H1 (cell line): ENCODE measurements at regions not wholly inside any gene's neighbourhood (a gene's known extent, or its start where the extent isn't known, plus 50 kb on each side); places are given as distances from the start of the nearest gene placed in this dataset.

Source experiments
- CTCF ChIA-PET: fragments of 300-600 bp; sonication (Branson Sonifier 250); formaldehyde crosslinking; loops from one replicate; lab custom pipeline; 2021; ENCODE audit not compliant: partially characterized antibody; lab: Charles Lee
- POLR2A ChIA-PET: fragments of 300-600 bp; sonication (Branson Sonifier 250); formaldehyde crosslinking; loops from one replicate; lab custom pipeline; 2021; ENCODE audit warnings: inconsistent platforms; ENCODE audit not compliant: partially characterized antibody; lab: Charles Lee
- DNase-seq, 2 experiments: peaks; one replicate each; pipeline versions ENCODE4 v3.0.0 to v3.0.0-alpha.2; 2010 to 2022; ENCODE audit warnings: low spot score in 2 of 2, low read depth in 1 of 2, mixed read lengths in 1 of 2
- FAIRE-seq: peaks from 2 replicates; lab custom pipeline; 2011; peaks lifted over from hg19 to GRCh38; lab: Jason Lieb, UNC
- H2AFZ ChIP-seq: 2 replicates; pipeline ENCODE4 v1.8.1; 2012; ENCODE audit warnings: low read length, inconsistent platforms
- H2AK5ac ChIP-seq: 2 replicates; pipeline ENCODE4 v1.6.1; 2013; ENCODE audit warnings: low read depth, low read length
- H2BK120ac ChIP-seq: replicated peaks from 2 replicates; pipeline ENCODE3; 2013; ENCODE audit warnings: low read depth, low read length, inconsistent platforms
- H2BK12ac ChIP-seq: 2 replicates; pipeline ENCODE4 v1.6.1; 2013; ENCODE audit warnings: low read depth, low read length
- H2BK15ac ChIP-seq: 2 replicates; pipeline ENCODE4 v1.6.1; 2013; ENCODE audit warnings: low read length
- H2BK20ac ChIP-seq: 2 replicates; pipeline ENCODE4 v1.6.1; 2013; ENCODE audit warnings: low read length
- H2BK5ac ChIP-seq: 2 replicates; pipeline ENCODE4 v1.6.1; 2013; ENCODE audit warnings: low read depth, low read length
- H3K14ac ChIP-seq: 2 replicates; pipeline ENCODE4 v1.6.1; 2013; ENCODE audit warnings: inconsistent platforms; ENCODE audit not compliant: insufficient read length
- H3K18ac ChIP-seq: 2 replicates; pipeline ENCODE4 v1.6.1; 2013; ENCODE audit warnings: low read length; ENCODE audit errors: extremely low read depth
- H3K23ac ChIP-seq: 2 replicates; pipeline ENCODE4 v1.6.1; 2013; ENCODE audit warnings: inconsistent platforms; ENCODE audit not compliant: insufficient read length
- H3K23me2 ChIP-seq: 2 replicates; pipeline ENCODE4 v1.6.1; 2013; ENCODE audit warnings: low read depth, low read length
- H3K27ac ChIP-seq: 2 replicates; pipeline ENCODE4 v1.6.1; 2011; ENCODE audit warnings: low read depth, low read length, inconsistent platforms
- H3K27me3 ChIP-seq, 4 experiments: replicated peaks in 1 of 4; 1 replicate in 1 of 4; 2 replicates in 3 of 4; pipeline versions ENCODE4 v1.6.1 to v1.8.1; 2011 to 2013; ENCODE audit warnings: low read length in 3 of 4, mild to moderate bottlenecking in 3 of 4, inconsistent platforms in 2 of 4, mixed read lengths in 2 of 4, moderate library complexity in 1 of 4; ENCODE audit not compliant: control insufficient read depth in 3 of 4, insufficient read depth in 3 of 4; ENCODE audit errors: extremely low read depth in 1 of 4
- H3K36me3 ChIP-seq, 4 experiments: 2 replicates each; pipeline versions ENCODE4 v1.6.1 to v1.8.1; 2011 to 2013; ENCODE audit warnings: mild to moderate bottlenecking in 4 of 4, low read length in 3 of 4, moderate library complexity in 2 of 4, control low read depth in 1 of 4, inconsistent platforms in 1 of 4; ENCODE audit not compliant: insufficient read depth in 4 of 4, control insufficient read depth in 2 of 4
- H3K4ac ChIP-seq: replicated peaks from 2 replicates; pipeline ENCODE3; 2013; ENCODE audit warnings: low read length, low read depth, mixed read lengths, inconsistent platforms; ENCODE audit not compliant: insufficient read length
- H3K4me1 ChIP-seq, 4 experiments: replicated peaks in 1 of 4; 1 replicate in 1 of 4; 2 replicates in 3 of 4; pipeline versions ENCODE4 v1.6.1 to v1.8.1; 2011 to 2013; ENCODE audit warnings: low read length in 3 of 4, inconsistent platforms in 2 of 4, mixed read lengths in 1 of 4; ENCODE audit not compliant: insufficient read depth in 4 of 4, control insufficient read depth in 3 of 4
- H3K4me2 ChIP-seq, 2 experiments: 2 replicates each; pipeline versions ENCODE4 v1.6.1 to v1.8.1; 2011 to 2013; ENCODE audit warnings: low read depth in 2 of 2, low read length in 2 of 2, control low read depth in 1 of 2, inconsistent platforms in 1 of 2, mild to moderate bottlenecking in 1 of 2; ENCODE audit not compliant: insufficient read depth in 1 of 2
- H3K4me3 ChIP-seq, 4 experiments: fragments of 200-600, 300-600 bp in 1 of 4; sonication (generic), shearing (Covaris generic), sonication (Bioruptor Twin) in 1 of 4; 2 replicates each; pipeline versions ENCODE4 v1.5.1 to v1.8.1; 2011 to 2016; ENCODE audit warnings: low read length in 4 of 4, low read depth in 3 of 4, control low read depth in 2 of 4, inconsistent platforms in 2 of 4, mild to moderate bottlenecking in 2 of 4, mixed read lengths in 1 of 4, moderate library complexity in 1 of 4; ENCODE audit not compliant: insufficient read depth in 2 of 4; ENCODE audit errors: extremely low read depth in 1 of 4
- H3K56ac ChIP-seq: replicated peaks from 2 replicates; pipeline ENCODE3; 2013; ENCODE audit warnings: low read depth, mild to moderate bottlenecking, mixed read lengths, low read length, inconsistent platforms; ENCODE audit not compliant: insufficient read length
- H3K79me1 ChIP-seq: 2 replicates; pipeline ENCODE4 v1.6.1; 2013; ENCODE audit warnings: low read depth, low read length, control low read depth
- H3K79me2 ChIP-seq, 2 experiments: 2 replicates each; pipeline versions ENCODE4 v1.6.1 to v1.8.1; 2012 to 2013; ENCODE audit warnings: low read length in 2 of 2, mild to moderate bottlenecking in 2 of 2, inconsistent platforms in 1 of 2; ENCODE audit not compliant: insufficient read depth in 2 of 2, control insufficient read depth in 1 of 2
- H3K9ac ChIP-seq, 4 experiments: replicated peaks in 1 of 4; 1 replicate in 1 of 4; 2 replicates in 3 of 4; pipeline versions ENCODE4 v1.6.1 to v1.8.1; 2011 to 2013; ENCODE audit warnings: low read depth in 3 of 4, low read length in 3 of 4, control low read depth in 2 of 4, mild to moderate bottlenecking in 2 of 4, moderate library complexity in 2 of 4, inconsistent platforms in 1 of 4; ENCODE audit errors: extremely low read depth in 1 of 4
- H3K9me3 ChIP-seq, 2 experiments: 2 replicates each; pipeline versions ENCODE4 v1.6.1 to v1.8.1; 2012 to 2013; ENCODE audit warnings: mild to moderate bottlenecking in 2 of 2, moderate library complexity in 2 of 2, control low read depth in 1 of 2, inconsistent platforms in 1 of 2, low read depth in 1 of 2, low read length in 1 of 2, mixed read lengths in 1 of 2; ENCODE audit not compliant: insufficient read depth in 2 of 2
- H4K20me1 ChIP-seq, 2 experiments: replicated peaks in 1 of 2; 2 replicates each; pipeline versions ENCODE3 to v1.8.1; 2011 to 2013; ENCODE audit warnings: inconsistent platforms in 2 of 2, low read length in 2 of 2, mild to moderate bottlenecking in 1 of 2; ENCODE audit not compliant: insufficient read depth in 2 of 2, control insufficient read depth in 1 of 2
- H4K5ac ChIP-seq: 2 replicates; pipeline ENCODE4 v1.6.1; 2013; ENCODE audit warnings: low read length, low read depth, mixed read lengths, inconsistent platforms; ENCODE audit not compliant: insufficient read length
- H4K8ac ChIP-seq: 2 replicates; pipeline ENCODE4 v1.8.0; 2013; ENCODE audit warnings: mild to moderate bottlenecking, moderate library complexity, low read length, inconsistent platforms; ENCODE audit not compliant: insufficient read depth; ENCODE audit errors: extremely low read depth
- H4K91ac ChIP-seq: replicated peaks from 2 replicates; pipeline ENCODE3; 2013; ENCODE audit warnings: low read length, mixed read lengths, inconsistent platforms; ENCODE audit not compliant: insufficient read length
- ASH2L ChIP-seq: fragments of 200-600, 300-600 bp; sonication (generic); IDR thresholded peaks from one replicate; pipeline ENCODE4 v1.7.1; 2017; ENCODE audit warnings: low read length
- CHD2 ChIP-seq: IDR thresholded peaks from 2 replicates; pipeline ENCODE4 v1.6.1; 2012; ENCODE audit warnings: low read length, improper control_type of control experiment
- CREB1 ChIP-seq: IDR thresholded peaks from 2 replicates; pipeline ENCODE4 v1.6.1; 2012; ENCODE audit warnings: inconsistent platforms
- EGR1 ChIP-seq: IDR thresholded peaks from 2 replicates; pipeline ENCODE4 v1.6.1; 2011; ENCODE audit warnings: low read depth, low read length, borderline replicate concordance
- EZH2 ChIP-seq: fragments of 200-600 bp; sonication (generic); IDR thresholded peaks from 2 replicates; pipeline ENCODE4 v1.7.1; 2012; ENCODE audit warnings: low read depth, mild to moderate bottlenecking, moderate library complexity, low read length, inconsistent platforms; ENCODE audit not compliant: severe bottlenecking
- GTF2F1 ChIP-seq: IDR thresholded peaks from 2 replicates; pipeline ENCODE4 v1.6.1; 2012; ENCODE audit warnings: low read depth, low read length, improper control_type of control experiment, borderline replicate concordance
- RFX5 ChIP-seq: IDR thresholded peaks from 2 replicates; pipeline ENCODE4 v1.6.1; 2011; ENCODE audit warnings: low read depth, low read length, improper control_type of control experiment, borderline replicate concordance
- RNF2 ChIP-seq: fragments of 200-900, 300-1000 bp; sonication (generic); IDR thresholded peaks from 2 replicates; pipeline ENCODE4 v1.7.1; 2016; ENCODE audit warnings: borderline replicate concordance, low read depth, mild to moderate bottlenecking, antibody characterized with exemption, low read length; ENCODE audit not compliant: poor library complexity, severe bottlenecking; ENCODE audit errors: missing control alignments
- SIX5 ChIP-seq: IDR thresholded peaks from 2 replicates; pipeline ENCODE4 v1.6.1; 2011; ENCODE audit warnings: mild to moderate bottlenecking, low read depth, low read length
- TBP ChIP-seq: IDR thresholded peaks from 2 replicates; pipeline ENCODE4 v1.6.1; 2011; ENCODE audit warnings: low read depth, low read length, improper control_type of control experiment
- WGBS, 2 experiments: shearing (Covaris generic) in 1 of 2; methylation state at CpG; one replicate each; pipeline versions ENCODE4 v1.1.6 to v1.1.7; 2013 to 2015; ENCODE audit warnings: low lambda C conversion rate in 2 of 2, mixed read lengths in 2 of 2, inconsistent platforms in 1 of 2, low coverage in 1 of 2, missing lambda C conversion rate in 1 of 2; ENCODE audit not compliant: insufficient replicate concordance in 2 of 2, insufficient coverage in 1 of 2, insufficient read length in 1 of 2; ENCODE audit errors: extremely low coverage in 1 of 2, missing lambda C conversion rate in 1 of 2; 5-methylcytosine and 5-hydroxymethylcytosine counted together
- TF ChIP-seq, protein P1 (sequence below), 3 experiments: IDR thresholded peaks; 1 replicate in 2 of 3; 2 replicates in 1 of 3; pipeline versions ENCODE4 v1.5.1 to v1.6.1; 2011; ENCODE audit warnings: low read length in 3 of 3, mild to moderate bottlenecking in 3 of 3, inconsistent platforms in 2 of 3, low read depth in 1 of 3, moderate library complexity in 1 of 3; ENCODE audit not compliant: insufficient read depth in 1 of 3; ENCODE audit errors: control extremely low read depth in 1 of 3
- TF ChIP-seq, protein P2 (sequence below): IDR thresholded peaks from 2 replicates; pipeline ENCODE4 v1.6.1; 2012; ENCODE audit warnings: inconsistent platforms

DNA sequence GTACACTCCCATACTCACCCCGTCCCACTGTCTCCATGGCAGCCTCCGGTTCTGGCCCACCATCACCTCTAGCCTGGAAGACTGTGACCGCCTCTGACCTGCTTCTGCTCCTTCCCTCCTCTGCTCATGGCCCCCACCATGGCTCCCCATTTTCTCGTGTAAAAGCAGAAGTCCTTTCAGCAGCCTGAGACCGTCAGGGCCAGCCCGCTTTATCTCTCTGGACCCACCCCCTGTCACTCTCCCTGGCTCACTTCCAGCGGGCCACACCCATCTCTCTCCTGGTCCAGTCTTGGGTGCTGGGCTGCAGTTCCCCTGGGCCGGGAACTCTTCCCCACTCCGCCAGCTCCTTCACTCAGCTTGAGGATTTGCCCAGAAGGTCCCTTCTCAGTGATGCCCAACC lies 96.0 kb upstream of the RUFY1 start:
- Histone ChIP-seq H2BK15ac (no peak overlapping the region), H3K79me1 (no peaks in the 10 kb centered on the region), H2BK12ac (no peak overlapping the region), H3K4me1 (no peaks in the 10 kb centered on the region), H3K4me3 (no peak overlapping the region), H3K14ac (no peak overlapping the region), H2BK20ac (no peak overlapping the region), H4K5ac (no peak overlapping the region), H3K56ac (no peak overlapping the region), H3K79me2 (no peaks in the 10 kb centered on the region), H2AFZ (no peak overlapping the region), H3K4ac (no peak overlapping the region), H2AK5ac (no peak overlapping the region), H3K36me3 (no peaks in the 10 kb centered on the region), H3K23ac (no peak overlapping the region), H3K23me2 (no peaks in the 10 kb centered on the region), H4K91ac (no peak overlapping the region), H3K9me3 (peaks cover 28 to 31% of the 10 kb centered on the region in 2 experiments), H4K8ac (no peak overlapping the region), H3K18ac (no peak overlapping the region), H2BK5ac (no peak overlapping the region), H4K20me1 (no peaks in the 10 kb centered on the region), H3K27ac (no peak overlapping the region), H3K27me3 (no peaks in the 10 kb centered on the region), H3K4me2 (no peak overlapping the region), H3K9ac (no peak overlapping the region), H2BK120ac (no peak overlapping the region)
- ChIA-PET CTCF (interaction anchor here (0.9 to 1.5 kb wide), 3 partner anchors 9 to 139 kb away, joined by 3 to 4 read pairs (median 3); no protein-coding TSS in a partner anchor), POLR2A (no interaction called here)
- DNase-seq = no peak
- WGBS, 2 experiments = 90% methylated on average over 8 of the region's 9 CpGs; no CpG with 5 or more reads in 1 of the 2 experiments
- no peak for FAIRE-seq
- TF ChIP-seq SIX5 (no peak), EGR1 (no peak), RNF2 (no peak), ASH2L (no peak), RFX5 (no peak), CREB1 (no peak), TBP (no peak), EZH2 (no peak), GTF2F1 (no peak), CHD2 (no peak)
- TF ChIP-seq, protein P1, sequence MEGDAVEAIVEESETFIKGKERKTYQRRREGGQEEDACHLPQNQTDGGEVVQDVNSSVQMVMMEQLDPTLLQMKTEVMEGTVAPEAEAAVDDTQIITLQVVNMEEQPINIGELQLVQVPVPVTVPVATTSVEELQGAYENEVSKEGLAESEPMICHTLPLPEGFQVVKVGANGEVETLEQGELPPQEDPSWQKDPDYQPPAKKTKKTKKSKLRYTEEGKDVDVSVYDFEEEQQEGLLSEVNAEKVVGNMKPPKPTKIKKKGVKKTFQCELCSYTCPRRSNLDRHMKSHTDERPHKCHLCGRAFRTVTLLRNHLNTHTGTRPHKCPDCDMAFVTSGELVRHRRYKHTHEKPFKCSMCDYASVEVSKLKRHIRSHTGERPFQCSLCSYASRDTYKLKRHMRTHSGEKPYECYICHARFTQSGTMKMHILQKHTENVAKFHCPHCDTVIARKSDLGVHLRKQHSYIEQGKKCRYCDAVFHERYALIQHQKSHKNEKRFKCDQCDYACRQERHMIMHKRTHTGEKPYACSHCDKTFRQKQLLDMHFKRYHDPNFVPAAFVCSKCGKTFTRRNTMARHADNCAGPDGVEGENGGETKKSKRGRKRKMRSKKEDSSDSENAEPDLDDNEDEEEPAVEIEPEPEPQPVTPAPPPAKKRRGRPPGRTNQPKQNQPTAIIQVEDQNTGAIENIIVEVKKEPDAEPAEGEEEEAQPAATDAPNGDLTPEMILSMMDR (IDR thresholded peaks at IDR 0.05; ENCODE audit: control extremely low read depth in 1 of 3, insufficient read depth in 1 of 3, low read depth in 1 of 3, low read length in 3 of 3) = no peak
- TF ChIP-seq, protein P2, sequence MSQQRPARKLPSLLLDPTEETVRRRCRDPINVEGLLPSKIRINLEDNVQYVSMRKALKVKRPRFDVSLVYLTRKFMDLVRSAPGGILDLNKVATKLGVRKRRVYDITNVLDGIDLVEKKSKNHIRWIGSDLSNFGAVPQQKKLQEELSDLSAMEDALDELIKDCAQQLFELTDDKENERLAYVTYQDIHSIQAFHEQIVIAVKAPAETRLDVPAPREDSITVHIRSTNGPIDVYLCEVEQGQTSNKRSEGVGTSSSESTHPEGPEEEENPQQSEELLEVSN = no peak
